Mesenchymal stem cell (in vitro differentiated cells and primary cell): ENCODE measurements at regions not wholly inside any gene's neighbourhood (a gene's known extent, or its start where the extent isn't known, plus 50 kb on each side); places are given as distances from the start of the nearest gene placed in this dataset.

ENCODE experiments used
- DNase-seq: peaks from one replicate; pipeline ENCODE4 v3.0.0-alpha.2; 2013
- H2AFZ ChIP-seq: one replicate; pipeline ENCODE4 v1.6.1; 2013; ENCODE audit warnings: low read depth, mild to moderate bottlenecking, control low read depth, inconsistent platforms, low read length, moderate library complexity
- H2AK5ac ChIP-seq: 2 replicates; pipeline ENCODE4 v1.6.1; 2013; ENCODE audit warnings: low read length, moderate library complexity, mild to moderate bottlenecking, inconsistent platforms; ENCODE audit not compliant: severe bottlenecking
- H2BK120ac ChIP-seq: one replicate; pipeline ENCODE4 v1.6.1; 2013; ENCODE audit warnings: low read depth, mild to moderate bottlenecking, inconsistent platforms, low read length, moderate library complexity
- H2BK12ac ChIP-seq, 2 experiments: one replicate each; pipeline ENCODE4 v1.6.1; 2013; ENCODE audit warnings: inconsistent platforms in 2 of 2, low read length in 2 of 2, mild to moderate bottlenecking in 2 of 2, moderate library complexity in 2 of 2, control low read depth in 1 of 2
- H2BK15ac ChIP-seq: one replicate; pipeline ENCODE4 v1.6.1; 2013; ENCODE audit warnings: mild to moderate bottlenecking, low read depth, inconsistent platforms; ENCODE audit not compliant: poor library complexity, severe bottlenecking
- H2BK5ac ChIP-seq: 2 replicates; pipeline ENCODE4 v1.6.1; 2013; ENCODE audit warnings: low read depth, mild to moderate bottlenecking, low read length, control low read depth, inconsistent platforms; ENCODE audit not compliant: poor library complexity, severe bottlenecking
- H3K14ac ChIP-seq, 2 experiments: one replicate each; pipeline ENCODE4 v1.6.1; 2013; ENCODE audit warnings: inconsistent platforms in 2 of 2, low read length in 2 of 2, control low read depth in 1 of 2, mild to moderate bottlenecking in 1 of 2, moderate library complexity in 1 of 2
- H3K18ac ChIP-seq, 2 experiments: one replicate each; pipeline ENCODE4 v1.6.1; 2013; ENCODE audit warnings: inconsistent platforms in 2 of 2, low read length in 2 of 2, control low read depth in 1 of 2, low read depth in 1 of 2, mild to moderate bottlenecking in 1 of 2
- H3K23ac ChIP-seq, 2 experiments: one replicate each; pipeline ENCODE4 v1.6.1; 2013; ENCODE audit warnings: inconsistent platforms in 2 of 2, low read length in 2 of 2, mild to moderate bottlenecking in 2 of 2, moderate library complexity in 2 of 2, control low read depth in 1 of 2
- H3K27ac ChIP-seq: 2 replicates; pipeline ENCODE4 v1.5.1; 2013; ENCODE audit warnings: mild to moderate bottlenecking, moderate library complexity, low read length, control low read depth, inconsistent platforms; ENCODE audit not compliant: poor library complexity, severe bottlenecking
- H3K27me3 ChIP-seq, 2 experiments: 2 replicates each; pipeline versions ENCODE4 v1.6.1 to v1.7.0; 2013; ENCODE audit warnings: low read length in 2 of 2, mild to moderate bottlenecking in 2 of 2, moderate library complexity in 2 of 2, control low read depth in 1 of 2, inconsistent platforms in 1 of 2; ENCODE audit not compliant: control insufficient read depth in 1 of 2, insufficient read depth in 1 of 2
- H3K36me3 ChIP-seq, 2 experiments: 2 replicates each; pipeline versions ENCODE4 v1.6.1 to v1.7.0; 2013; ENCODE audit warnings: low read length in 2 of 2, control low read depth in 1 of 2, inconsistent platforms in 1 of 2, low read depth in 1 of 2, mild to moderate bottlenecking in 1 of 2; ENCODE audit not compliant: insufficient read depth in 2 of 2, control insufficient read depth in 1 of 2
- H3K4ac ChIP-seq, 2 experiments: one replicate each; pipeline ENCODE4 v1.6.1; 2013; ENCODE audit warnings: inconsistent platforms in 2 of 2, low read length in 2 of 2, mild to moderate bottlenecking in 2 of 2, moderate library complexity in 2 of 2, control low read depth in 1 of 2, low read depth in 1 of 2
- H3K4me1 ChIP-seq: 2 replicates; pipeline ENCODE4 v1.6.1; 2013; ENCODE audit warnings: low read depth, low read length, control low read depth; ENCODE audit not compliant: control insufficient read depth, insufficient read depth
- H3K4me2 ChIP-seq: 2 replicates; pipeline ENCODE4 v1.6.1; 2013; ENCODE audit warnings: low read length, mild to moderate bottlenecking, inconsistent platforms; ENCODE audit not compliant: poor library complexity, severe bottlenecking
- H3K4me3 ChIP-seq, 2 experiments: 2 replicates each; pipeline versions ENCODE4 v1.5.1 to v1.7.0; 2013; ENCODE audit warnings: low read length in 2 of 2, mild to moderate bottlenecking in 2 of 2, control low read depth in 1 of 2, low read depth in 1 of 2; ENCODE audit not compliant: insufficient read depth in 1 of 2
- H3K79me1 ChIP-seq: replicated peaks from 2 replicates; pipeline ENCODE4 v1.6.1; 2013; ENCODE audit warnings: mild to moderate bottlenecking, control low read depth, low read length, inconsistent platforms; ENCODE audit not compliant: poor library complexity, severe bottlenecking
- H3K9ac ChIP-seq: 2 replicates; pipeline ENCODE4 v1.7.0; 2013; ENCODE audit warnings: mild to moderate bottlenecking, low read length, moderate library complexity
- H3K9me3 ChIP-seq: 2 replicates; pipeline ENCODE4 v1.7.0; 2013; ENCODE audit warnings: mild to moderate bottlenecking, low read length; ENCODE audit not compliant: control insufficient read depth
- H4K8ac ChIP-seq: one replicate; pipeline ENCODE4 v1.6.1; 2013; ENCODE audit warnings: inconsistent platforms, mild to moderate bottlenecking, low read length, moderate library complexity
- H4K91ac ChIP-seq: one replicate; pipeline ENCODE4 v1.6.1; 2013; ENCODE audit warnings: mild to moderate bottlenecking, low read length, inconsistent platforms
- WGBS: methylation state at CpG from one replicate; pipeline ENCODE4 v1.1.7; 2013; ENCODE audit warnings: mixed read lengths; 5-methylcytosine and 5-hydroxymethylcytosine counted together

- Histone ChIP-seq H3K9me3 (no peaks in the 10 kb centered on the region), H4K91ac (no peak overlapping the region), H3K27me3 (no peaks in the 10 kb centered on the region), H3K36me3 (no peaks in the 10 kb centered on the region), H2AK5ac (no peak overlapping the region), H2BK12ac (no peak overlapping the region), H2AFZ (no peak overlapping the region), H3K4ac (no peak overlapping the region), H2BK15ac (no peak overlapping the region), H3K4me1 (no peaks in the 10 kb centered on the region), H3K18ac (no peak overlapping the region), H4K8ac (no peak overlapping the region), H3K27ac (no peak overlapping the region), H2BK5ac (no peak overlapping the region), H3K4me3 (no peak overlapping the region), H3K23ac (no peak overlapping the region), H3K9ac (no peak overlapping the region), H2BK120ac (no peak overlapping the region), H3K14ac (no peak overlapping the region), H3K79me1 (no peaks in the 10 kb centered on the region), H3K4me2 (no peak overlapping the region)
- DNase-seq = peak; percentile 5
These were observed 349.2 kb upstream of the HSF2 start for GRCh38 chr6:122050242-122050755.

GRCh38 chr6:122052346-122052900 is 347.0 kb upstream of the HSF2 start:
- peak overlapping the region in 1 of 2 experiments; percentile 28 for H2BK12ac ChIP-seq
- no peak overlapping the region for H3K4ac ChIP-seq
- no peaks in the 10 kb centered on the region for H3K9me3 ChIP-seq
- no peak overlapping the region for H3K4me3 ChIP-seq
- DNase-seq = peak; percentile 23
- no peaks in the 10 kb centered on the region for H3K79me1 ChIP-seq
- H3K23ac ChIP-seq = no peak overlapping the region
- H3K14ac ChIP-seq = no peak overlapping the region
- H4K8ac ChIP-seq = no peak overlapping the region
- H2AK5ac ChIP-seq = no peak overlapping the region
- H3K27me3 ChIP-seq = no peaks in the 10 kb centered on the region
- no peaks in the 10 kb centered on the region for H3K36me3 ChIP-seq
- H2BK15ac ChIP-seq = no peak overlapping the region
- H3K4me2 ChIP-seq = no peak overlapping the region
- no peak overlapping the region for H3K18ac ChIP-seq
- no peak overlapping the region for H3K9ac ChIP-seq
- 88% methylated on average over 3 of the region's 3 CpGs for WGBS
- H3K27ac ChIP-seq = no peak overlapping the region
- no peaks in the 10 kb centered on the region for H3K4me1 ChIP-seq
- H2AFZ ChIP-seq = no peak overlapping the region
- no peak overlapping the region for H4K91ac ChIP-seq
- H2BK120ac ChIP-seq = peak overlapping the region; percentile 49
- no peak overlapping the region for H2BK5ac ChIP-seq

GRCh38 chr6:122059918-122060317 is 339.5 kb upstream of the HSF2 start:
- no peak overlapping the region for H3K4me3 ChIP-seq
- H3K18ac ChIP-seq = no peak overlapping the region
- DNase-seq = no peak
- H2AK5ac ChIP-seq = no peak overlapping the region
- H2BK5ac ChIP-seq = no peak overlapping the region
- no peak overlapping the region for H3K27ac ChIP-seq
- H3K14ac ChIP-seq = no peak overlapping the region
- H2BK15ac ChIP-seq = no peak overlapping the region
- no peak overlapping the region for H2AFZ ChIP-seq
- no peaks in the 10 kb centered on the region for H3K27me3 ChIP-seq
- no peak overlapping the region for H3K23ac ChIP-seq
- no peak overlapping the region for H2BK120ac ChIP-seq
- H3K4me1 ChIP-seq = no peaks in the 10 kb centered on the region
- H2BK12ac ChIP-seq = no peak overlapping the region
- no peak overlapping the region for H4K8ac ChIP-seq
- 83% methylated on average over 3 of the region's 4 CpGs for WGBS
- no peaks in the 10 kb centered on the region for H3K36me3 ChIP-seq
- H3K4me2 ChIP-seq = no peak overlapping the region
- H3K9me3 ChIP-seq = no peaks in the 10 kb centered on the region
- no peak overlapping the region for H4K91ac ChIP-seq
- no peak overlapping the region for H3K4ac ChIP-seq
- no peaks in the 10 kb centered on the region for H3K79me1 ChIP-seq
- no peak overlapping the region for H3K9ac ChIP-seq

- 88% methylated on average over 3 of the region's 3 CpGs for whole genome bisulfite sequencing
- H3K4ac ChIP-seq = no peak overlapping the region
These were observed 337.6 kb upstream of the HSF2 start for GRCh38 chr6:122061855-122062254.

More at GRCh38 chr6:122061855-122062254, 337.6 kb upstream of the HSF2 start:
- DNase-seq = no peak
- Histone ChIP-seq H2BK12ac (no peak overlapping the region), H3K4me2 (no peak overlapping the region), H3K23ac (no peak overlapping the region), H3K79me1 (no peaks in the 10 kb centered on the region), H2AFZ (no peak overlapping the region), H2BK15ac (no peak overlapping the region), H3K27me3 (no peaks in the 10 kb centered on the region), H2AK5ac (no peak overlapping the region), H4K91ac (no peak overlapping the region), H3K9ac (no peak overlapping the region), H3K14ac (no peak overlapping the region), H3K18ac (no peak overlapping the region), H3K9me3 (no peaks in the 10 kb centered on the region), H4K8ac (no peak overlapping the region), H2BK5ac (no peak overlapping the region), H3K27ac (no peak overlapping the region), H3K4me1 (no peaks in the 10 kb centered on the region), H3K4me3 (no peak overlapping the region), H3K36me3 (no peaks in the 10 kb centered on the region), H2BK120ac (no peak overlapping the region)
